ENCODE measurements at regions not wholly inside any gene's neighbourhood (a gene's known extent, or its start where the extent isn't known, plus 50 kb on each side); places are given as distances from the start of the nearest gene placed in this dataset.

DNA sequence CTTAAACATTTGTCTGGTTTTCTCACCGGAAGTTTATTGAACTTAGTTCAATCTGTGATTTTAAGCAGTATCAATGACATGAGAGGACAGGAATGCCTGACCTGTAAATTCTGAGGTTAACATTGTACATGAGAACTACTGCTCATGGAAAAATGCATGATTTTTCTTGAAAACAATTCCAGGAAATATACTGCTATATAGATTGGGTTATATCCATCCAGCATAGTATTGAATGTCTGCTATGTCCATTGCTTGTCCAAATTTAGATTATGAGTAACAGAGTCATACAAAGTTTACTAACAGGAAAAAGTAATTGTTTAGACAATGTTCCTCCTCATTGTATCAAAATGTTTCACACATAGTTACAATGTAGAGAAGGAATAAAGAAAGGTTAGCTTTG lies 606.8 kb downstream of the DACH1 start:
- TF ChIP-seq, protein P1, sequence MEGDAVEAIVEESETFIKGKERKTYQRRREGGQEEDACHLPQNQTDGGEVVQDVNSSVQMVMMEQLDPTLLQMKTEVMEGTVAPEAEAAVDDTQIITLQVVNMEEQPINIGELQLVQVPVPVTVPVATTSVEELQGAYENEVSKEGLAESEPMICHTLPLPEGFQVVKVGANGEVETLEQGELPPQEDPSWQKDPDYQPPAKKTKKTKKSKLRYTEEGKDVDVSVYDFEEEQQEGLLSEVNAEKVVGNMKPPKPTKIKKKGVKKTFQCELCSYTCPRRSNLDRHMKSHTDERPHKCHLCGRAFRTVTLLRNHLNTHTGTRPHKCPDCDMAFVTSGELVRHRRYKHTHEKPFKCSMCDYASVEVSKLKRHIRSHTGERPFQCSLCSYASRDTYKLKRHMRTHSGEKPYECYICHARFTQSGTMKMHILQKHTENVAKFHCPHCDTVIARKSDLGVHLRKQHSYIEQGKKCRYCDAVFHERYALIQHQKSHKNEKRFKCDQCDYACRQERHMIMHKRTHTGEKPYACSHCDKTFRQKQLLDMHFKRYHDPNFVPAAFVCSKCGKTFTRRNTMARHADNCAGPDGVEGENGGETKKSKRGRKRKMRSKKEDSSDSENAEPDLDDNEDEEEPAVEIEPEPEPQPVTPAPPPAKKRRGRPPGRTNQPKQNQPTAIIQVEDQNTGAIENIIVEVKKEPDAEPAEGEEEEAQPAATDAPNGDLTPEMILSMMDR (IDR thresholded peaks at IDR 0.05; ENCODE audit: poor library complexity) = no peak
- TF ChIP-seq EZH2 (IDR thresholded peaks at IDR 0.05; ENCODE audit: borderline replicate concordance) (no peak), EZH2phosphoT487 (IDR thresholded peaks at IDR 0.05; ENCODE audit: low read depth, severe bottlenecking, unreplicated experiment) (no peak)

All from hepatocyte (in vitro differentiated cells).